Activated naive CD4-positive, alpha-beta T cell treated with anti-CD3 and anti-CD28 coated beads, Interleukin-2, amount 10 ng/mL, durations not matched to agents 7 days and 5 days (primary cell): ENCODE measurements at regions not wholly inside any gene's neighbourhood (a gene's known extent, or its start where the extent isn't known, plus 50 kb on each side); places are given as distances from the start of the nearest gene placed in this dataset.

Experiments used
- CTCF ChIA-PET: fragments of 350-600 bp; sonication (Branson Sonifier 250); formaldehyde crosslinking; loops from one replicate; lab custom pipeline; 2021; ENCODE audit warnings: antibody characterized with exemption; lab: Charles Lee
- DNase-seq: peaks from one replicate; pipeline ENCODE4 v3.0.0-alpha.2; 2020
- H3K27ac Mint-ChIP-seq: one replicate; pipeline ENCODE4 v1.8.0; 2021; ENCODE audit warnings: mild to moderate bottlenecking, moderate library complexity, mixed read lengths
- H3K27me3 Mint-ChIP-seq: one replicate; pipeline ENCODE4 v1.8.0; 2021; ENCODE audit warnings: mild to moderate bottlenecking, mixed read lengths
- H3K36me3 Mint-ChIP-seq: one replicate; pipeline ENCODE4 v1.8.0; 2021; ENCODE audit warnings: mixed read lengths
- H3K4me1 Mint-ChIP-seq: one replicate; pipeline ENCODE4 v1.8.0; 2021; ENCODE audit warnings: mixed read lengths
- H3K4me3 Mint-ChIP-seq: one replicate; pipeline ENCODE4 v1.8.0; 2021; ENCODE audit warnings: mild to moderate bottlenecking, moderate library complexity, mixed read lengths
- H3K9me3 Mint-ChIP-seq: one replicate; pipeline ENCODE4 v1.8.0; 2021; ENCODE audit warnings: mixed read lengths

GRCh38 chr13:50144246-50145160, 129.3 kb downstream of the KCNRG start:
- no peak overlapping the region for H3K4me3 Mint-ChIP-seq
- peaks cover 36% of the 10 kb centered on the region for H3K27me3 Mint-ChIP-seq
- CTCF ChIA-PET, result interaction anchor here (0.6 to 0.8 kb wide), 2 partner anchors 42 to 90 kb away, joined by 3 read pairs; no protein-coding TSS in a partner anchor
- H3K9me3 Mint-ChIP-seq, result no peaks in the 10 kb centered on the region
- no peak for DNase-seq
- H3K4me1 Mint-ChIP-seq, result no peaks in the 10 kb centered on the region
- no peak overlapping the region for H3K27ac Mint-ChIP-seq
- H3K36me3 Mint-ChIP-seq, result no peaks in the 10 kb centered on the region

GRCh38 chr13:50149214-50149613, 134.0 kb downstream of the KCNRG start:
- no peak for DNase-seq
- no peak overlapping the region for H3K4me3 Mint-ChIP-seq
- peaks cover 13% of the 10 kb centered on the region for H3K4me1 Mint-ChIP-seq
- H3K36me3 Mint-ChIP-seq, result no peaks in the 10 kb centered on the region
- H3K27me3 Mint-ChIP-seq, result peaks cover 28% of the 10 kb centered on the region
- no peak overlapping the region for H3K27ac Mint-ChIP-seq
- CTCF ChIA-PET, result no interaction called here
- H3K9me3 Mint-ChIP-seq, result no peaks in the 10 kb centered on the region

- Mint-ChIP-seq H3K4me1 (peaks cover 13% of the 10 kb centered on the region), H3K9me3 (no peaks in the 10 kb centered on the region), H3K27ac (no peak overlapping the region), H3K36me3 (no peaks in the 10 kb centered on the region), H3K27me3 (peaks cover 28% of the 10 kb centered on the region), H3K4me3 (no peak overlapping the region)
- CTCF ChIA-PET, result no interaction called here
- DNase-seq, result no peak
These were observed 134.7 kb downstream of the KCNRG start for GRCh38 chr13:50149932-50150331.

- no peaks in the 10 kb centered on the region for H3K36me3 Mint-ChIP-seq
- no peak overlapping the region for H3K27ac Mint-ChIP-seq
- no peak for DNase-seq
- H3K9me3 Mint-ChIP-seq, result no peaks in the 10 kb centered on the region
- CTCF ChIA-PET, result no interaction called here
- H3K4me3 Mint-ChIP-seq, result peak overlapping the region; percentile 11
- H3K27me3 Mint-ChIP-seq, result peaks cover 27% of the 10 kb centered on the region
- peaks cover 13% of the 10 kb centered on the region for H3K4me1 Mint-ChIP-seq
These were observed 137.0 kb downstream of the KCNRG start for GRCh38 chr13:50152224-50152623.

GRCh38 chr13:50152655-50153309, 137.5 kb downstream of the KCNRG start:
- DNase-seq, result no peak

GRCh38 chr13:50153401-50153800, 138.2 kb downstream of the KCNRG start:
- H3K27me3 Mint-ChIP-seq, result peaks cover 22% of the 10 kb centered on the region
- peaks cover 13% of the 10 kb centered on the region for H3K4me1 Mint-ChIP-seq
- no peaks in the 10 kb centered on the region for H3K9me3 Mint-ChIP-seq
- no peak overlapping the region for H3K4me3 Mint-ChIP-seq
- peak overlapping the region; percentile 12 for H3K27ac Mint-ChIP-seq
- no peaks in the 10 kb centered on the region for H3K36me3 Mint-ChIP-seq
- no peak for DNase-seq
- CTCF ChIA-PET, result interaction anchor here (1.3 kb wide), 1 partner anchor 38 kb away, joined by 3 read pairs; no protein-coding TSS in a partner anchor

More at GRCh38 chr13:50152655-50153309, 137.5 kb downstream of the KCNRG start:
- CTCF ChIA-PET, result interaction anchor here (1.3 kb wide), 1 partner anchor 39 kb away, joined by 3 read pairs; no protein-coding TSS in a partner anchor
- no peaks in the 10 kb centered on the region for H3K36me3 Mint-ChIP-seq
- H3K27ac Mint-ChIP-seq, result no peak overlapping the region
- no peaks in the 10 kb centered on the region for H3K9me3 Mint-ChIP-seq
- H3K27me3 Mint-ChIP-seq, result peaks cover 27% of the 10 kb centered on the region
- H3K4me1 Mint-ChIP-seq, result peaks cover 13% of the 10 kb centered on the region
- peak overlapping the region; percentile 11 for H3K4me3 Mint-ChIP-seq

- CTCF ChIA-PET, result interaction anchor here (1.3 kb wide), 1 partner anchor 38 kb away, joined by 3 read pairs; no protein-coding TSS in a partner anchor
- no peak overlapping the region for H3K27ac Mint-ChIP-seq
- no peak overlapping the region for H3K4me3 Mint-ChIP-seq
These were observed 138.6 kb downstream of the KCNRG start for GRCh38 chr13:50153876-50154275.

GRCh38 chr13:50154697-50155096, 139.5 kb downstream of the KCNRG start:
- peaks cover 20% of the 10 kb centered on the region for H3K27me3 Mint-ChIP-seq
- CTCF ChIA-PET, result no interaction called here
- no peak for DNase-seq
- H3K27ac Mint-ChIP-seq, result no peak overlapping the region
- H3K4me3 Mint-ChIP-seq, result no peak overlapping the region
- no peaks in the 10 kb centered on the region for H3K36me3 Mint-ChIP-seq
- peaks cover 13% of the 10 kb centered on the region for H3K4me1 Mint-ChIP-seq
- H3K9me3 Mint-ChIP-seq, result no peaks in the 10 kb centered on the region

More at GRCh38 chr13:50153876-50154275, 138.6 kb downstream of the KCNRG start:
- Mint-ChIP-seq H3K36me3 (no peaks in the 10 kb centered on the region), H3K27me3 (peaks cover 20% of the 10 kb centered on the region), H3K4me1 (peaks cover 13% of the 10 kb centered on the region), H3K9me3 (no peaks in the 10 kb centered on the region)
- no peak for DNase-seq

GRCh38 chr13:50156140-50156539, 140.9 kb downstream of the KCNRG start:
- no peak overlapping the region for H3K27ac Mint-ChIP-seq
- peaks cover 13% of the 10 kb centered on the region for H3K4me1 Mint-ChIP-seq
- DNase-seq, result no peak
- CTCF ChIA-PET, result no interaction called here
- H3K9me3 Mint-ChIP-seq, result no peaks in the 10 kb centered on the region
- H3K27me3 Mint-ChIP-seq, result peaks cover 14% of the 10 kb centered on the region
- H3K36me3 Mint-ChIP-seq, result no peaks in the 10 kb centered on the region
- no peak overlapping the region for H3K4me3 Mint-ChIP-seq

- H3K36me3 Mint-ChIP-seq, result no peaks in the 10 kb centered on the region
- no peak overlapping the region for H3K4me3 Mint-ChIP-seq
- DNase-seq, result no peak
- no peaks in the 10 kb centered on the region for H3K9me3 Mint-ChIP-seq
- peaks cover 16% of the 10 kb centered on the region for H3K27me3 Mint-ChIP-seq
- H3K4me1 Mint-ChIP-seq, result peaks cover 13% of the 10 kb centered on the region
- no peak overlapping the region for H3K27ac Mint-ChIP-seq
- CTCF ChIA-PET, result no interaction called here
These were observed 141.4 kb downstream of the KCNRG start for GRCh38 chr13:50156561-50157127.

GRCh38 chr13:50158385-50159165, 143.3 kb downstream of the KCNRG start:
- Mint-ChIP-seq H3K4me3 (no peak overlapping the region), H3K27me3 (peaks cover 25% of the 10 kb centered on the region), H3K27ac (no peak overlapping the region), H3K36me3 (no peaks in the 10 kb centered on the region), H3K9me3 (no peaks in the 10 kb centered on the region), H3K4me1 (no peaks in the 10 kb centered on the region)
- DNase-seq, result no peak
- CTCF ChIA-PET, result no interaction called here

- CTCF ChIA-PET, result no interaction called here
- Mint-ChIP-seq H3K27me3 (peaks cover 25% of the 10 kb centered on the region), H3K4me1 (no peaks in the 10 kb centered on the region), H3K9me3 (no peaks in the 10 kb centered on the region), H3K27ac (no peak overlapping the region), H3K4me3 (no peak overlapping the region), H3K36me3 (no peaks in the 10 kb centered on the region)
- DNase-seq, result no peak
These were observed 144.4 kb downstream of the KCNRG start for GRCh38 chr13:50159607-50160006.

- Mint-ChIP-seq H3K4me3 (no peak overlapping the region), H3K27me3 (peaks cover 25% of the 10 kb centered on the region), H3K36me3 (no peaks in the 10 kb centered on the region), H3K27ac (no peak overlapping the region), H3K9me3 (no peaks in the 10 kb centered on the region), H3K4me1 (no peaks in the 10 kb centered on the region)
- DNase-seq, result no peak
- CTCF ChIA-PET, result interaction anchor here (1.1 kb wide), 1 partner anchor 640 kb away, joined by 3 read pairs; no protein-coding TSS in a partner anchor
These were observed 145.8 kb downstream of the KCNRG start for GRCh38 chr13:50161052-50161451.
